ENCODE measurements at regions not wholly inside any gene's neighbourhood (a gene's known extent, or its start where the extent isn't known, plus 50 kb on each side); places are given as distances from the start of the nearest gene placed in this dataset.

DNA sequence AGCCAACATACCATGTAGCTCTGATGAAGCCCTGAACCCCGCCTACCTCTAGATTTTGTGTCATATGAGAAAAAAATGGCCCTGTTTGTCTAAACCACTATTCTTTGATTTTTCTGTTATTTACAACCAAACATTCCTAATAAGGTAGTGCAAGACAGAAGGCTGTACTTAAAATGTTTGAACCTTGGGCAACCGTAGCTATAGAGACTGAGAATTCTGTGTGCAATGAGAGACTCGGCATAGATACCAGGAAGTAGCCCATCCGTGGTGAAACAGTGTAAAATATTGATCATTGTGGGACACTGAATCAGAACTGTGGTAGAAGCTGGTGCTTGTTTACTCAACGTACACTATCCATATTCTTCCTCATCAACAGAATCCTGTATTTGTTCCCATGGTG lies 86.5 kb upstream of the TMCC3 start:
- TF ChIP-seq NFIC (IDR thresholded peaks at IDR 0.05) = no peak
- TF ChIP-seq YY1 (IDR thresholded peaks at IDR 0.05; ENCODE audit: low read depth) = no peak
- no peak for TF ChIP-seq TAF1 (IDR thresholded peaks at IDR 0.05; ENCODE audit: low read depth)
- TF ChIP-seq EP300 (IDR thresholded peaks at IDR 0.05; ENCODE audit: borderline replicate concordance) = no peak
- TF ChIP-seq, protein P1, sequence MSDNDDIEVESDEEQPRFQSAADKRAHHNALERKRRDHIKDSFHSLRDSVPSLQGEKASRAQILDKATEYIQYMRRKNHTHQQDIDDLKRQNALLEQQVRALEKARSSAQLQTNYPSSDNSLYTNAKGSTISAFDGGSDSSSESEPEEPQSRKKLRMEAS (IDR thresholded peaks at IDR 0.05) = no peak
- TF ChIP-seq RAD21 (IDR thresholded peaks at IDR 0.05; ENCODE audit: low read depth) = no peak
- TF ChIP-seq, protein P2, sequence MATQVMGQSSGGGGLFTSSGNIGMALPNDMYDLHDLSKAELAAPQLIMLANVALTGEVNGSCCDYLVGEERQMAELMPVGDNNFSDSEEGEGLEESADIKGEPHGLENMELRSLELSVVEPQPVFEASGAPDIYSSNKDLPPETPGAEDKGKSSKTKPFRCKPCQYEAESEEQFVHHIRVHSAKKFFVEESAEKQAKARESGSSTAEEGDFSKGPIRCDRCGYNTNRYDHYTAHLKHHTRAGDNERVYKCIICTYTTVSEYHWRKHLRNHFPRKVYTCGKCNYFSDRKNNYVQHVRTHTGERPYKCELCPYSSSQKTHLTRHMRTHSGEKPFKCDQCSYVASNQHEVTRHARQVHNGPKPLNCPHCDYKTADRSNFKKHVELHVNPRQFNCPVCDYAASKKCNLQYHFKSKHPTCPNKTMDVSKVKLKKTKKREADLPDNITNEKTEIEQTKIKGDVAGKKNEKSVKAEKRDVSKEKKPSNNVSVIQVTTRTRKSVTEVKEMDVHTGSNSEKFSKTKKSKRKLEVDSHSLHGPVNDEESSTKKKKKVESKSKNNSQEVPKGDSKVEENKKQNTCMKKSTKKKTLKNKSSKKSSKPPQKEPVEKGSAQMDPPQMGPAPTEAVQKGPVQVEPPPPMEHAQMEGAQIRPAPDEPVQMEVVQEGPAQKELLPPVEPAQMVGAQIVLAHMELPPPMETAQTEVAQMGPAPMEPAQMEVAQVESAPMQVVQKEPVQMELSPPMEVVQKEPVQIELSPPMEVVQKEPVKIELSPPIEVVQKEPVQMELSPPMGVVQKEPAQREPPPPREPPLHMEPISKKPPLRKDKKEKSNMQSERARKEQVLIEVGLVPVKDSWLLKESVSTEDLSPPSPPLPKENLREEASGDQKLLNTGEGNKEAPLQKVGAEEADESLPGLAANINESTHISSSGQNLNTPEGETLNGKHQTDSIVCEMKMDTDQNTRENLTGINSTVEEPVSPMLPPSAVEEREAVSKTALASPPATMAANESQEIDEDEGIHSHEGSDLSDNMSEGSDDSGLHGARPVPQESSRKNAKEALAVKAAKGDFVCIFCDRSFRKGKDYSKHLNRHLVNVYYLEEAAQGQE (IDR thresholded peaks at IDR 0.05; ENCODE audit: low read depth) = no peak
- TF ChIP-seq EGR1 (IDR thresholded peaks at IDR 0.05) = no peak
- no peak for TF ChIP-seq CREB1 (IDR thresholded peaks at IDR 0.05; ENCODE audit: low read depth)
- no peak for TF ChIP-seq FOXM1 (IDR thresholded peaks at IDR 0.05; ENCODE audit: borderline replicate concordance, low read depth)
- TF ChIP-seq CEBPB (IDR thresholded peaks at IDR 0.05) = no peak
- no peak for TF ChIP-seq TEAD4 (IDR thresholded peaks at IDR 0.05)
- no peak for TF ChIP-seq TCF12 (IDR thresholded peaks at IDR 0.05; ENCODE audit: low read depth)
- TF ChIP-seq ZBTB7A (IDR thresholded peaks at IDR 0.05; ENCODE audit: low read depth) = no peak

Data from Ishikawa (cell line).